SK-N-SH (cell line): ENCODE measurements at regions not wholly inside any gene's neighbourhood (a gene's known extent, or its start where the extent isn't known, plus 50 kb on each side); places are given as distances from the start of the nearest gene placed in this dataset.

Source experiments
- CTCF ChIA-PET: fragments of 300-600, 350-600 bp; formaldehyde crosslinking; extraction: SDS; loops from one replicate; lab custom pipeline; 2021; lab: Yijun Ruan, JAX
- POLR2A ChIA-PET: fragments of 350-600 bp; sonication (Branson Sonifier 250); formaldehyde crosslinking; extraction: SDS; loops from one replicate; lab custom pipeline; 2020; ENCODE audit warnings: antibody characterized with exemption, inconsistent platforms; lab: Yijun Ruan, JAX
- DNase-seq: peaks from one replicate; pipeline ENCODE4 v3.0.0; 2012
- H2AFZ ChIP-seq: fragments of 200-600 bp; sonication (generic); 2 replicates; pipeline ENCODE4 v1.8.1; 2016; ENCODE audit warnings: antibody characterized with exemption, mild to moderate bottlenecking, low read depth
- H3F3A ChIP-seq: fragments of 200-600 bp; sonication (generic); replicated peaks from 2 replicates; pipeline ENCODE3; 2016; ENCODE audit warnings: antibody characterized with exemption, mild to moderate bottlenecking; ENCODE audit not compliant: insufficient read depth
- H3K27ac ChIP-seq, 2 experiments: fragments of 200-500 bp in 1 of 2; fragments of 200-600 bp in 1 of 2; sonication (Bioruptor generic) in 1 of 2; sonication (generic), shearing (Covaris generic) in 1 of 2; 2 replicates each; pipeline versions ENCODE4 v1.5.1 to v1.6.1; 2014 to 2016; ENCODE audit warnings: low read depth in 2 of 2, inconsistent platforms in 1 of 2, low read length in 1 of 2, mild to moderate bottlenecking in 1 of 2, mixed read lengths in 1 of 2
- H3K27me3 ChIP-seq: fragments of 200-600 bp; sonication (generic), shearing (Covaris generic); 2 replicates; pipeline ENCODE4 v1.6.1; 2016; ENCODE audit warnings: mixed run types; ENCODE audit not compliant: insufficient read depth
- H3K36me3 ChIP-seq, 2 experiments: fragments of 200-500 bp in 1 of 2; fragments of 200-600 bp in 1 of 2; sonication (Bioruptor generic) in 1 of 2; sonication (generic) in 1 of 2; replicated peaks in 1 of 2; 2 replicates each; pipeline versions ENCODE3 to v1.5.1; 2014 to 2016; ENCODE audit warnings: low read length in 1 of 2, mild to moderate bottlenecking in 1 of 2; ENCODE audit not compliant: insufficient read depth in 2 of 2, control insufficient read depth in 1 of 2
- H3K4me1 ChIP-seq, 2 experiments: fragments of 200-500 bp in 1 of 2; fragments of 200-600 bp in 1 of 2; sonication (Bioruptor generic) in 1 of 2; sonication (generic), shearing (Covaris generic) in 1 of 2; 2 replicates each; pipeline versions ENCODE4 v1.5.1 to v1.6.1; 2014 to 2016; ENCODE audit warnings: low read depth in 1 of 2, low read length in 1 of 2, mixed run types in 1 of 2; ENCODE audit not compliant: insufficient read depth in 2 of 2, control insufficient read depth in 1 of 2
- H3K4me2 ChIP-seq: fragments of 200-600 bp; sonication (generic), shearing (Covaris generic); 2 replicates; pipeline ENCODE4 v1.6.1; 2017; ENCODE audit warnings: mixed run types
- H3K4me3 ChIP-seq, 2 experiments: fragments of 200-500 bp in 1 of 2; fragments of 200-600 bp in 1 of 2; sonication (Bioruptor generic) in 1 of 2; sonication (generic), shearing (Covaris generic) in 1 of 2; 2 replicates each; pipeline versions ENCODE4 v1.5.1 to v1.8.1; 2014 to 2016; ENCODE audit warnings: low read depth in 2 of 2, inconsistent platforms in 1 of 2, low read length in 1 of 2, mild to moderate bottlenecking in 1 of 2, mixed read lengths in 1 of 2, moderate library complexity in 1 of 2
- H3K79me2 ChIP-seq: fragments of 200-600 bp; sonication (generic); 2 replicates; pipeline ENCODE4 v1.8.1; 2017; ENCODE audit warnings: mild to moderate bottlenecking; ENCODE audit not compliant: insufficient read depth
- H3K9ac ChIP-seq: fragments of 200-600 bp; sonication (generic); 2 replicates; pipeline ENCODE4 v1.6.1; 2017; ENCODE audit warnings: mixed run types
- H3K9me2 ChIP-seq: fragments of 200-600 bp; sonication (generic); 2 replicates; pipeline ENCODE4 v1.6.1; 2017; ENCODE audit warnings: mixed run types
- H3K9me3 ChIP-seq: fragments of 200-600 bp; sonication (generic); 2 replicates; pipeline ENCODE4 v1.6.1; 2017; ENCODE audit warnings: mixed run types, mild to moderate bottlenecking, moderate library complexity
- H4K20me1 ChIP-seq: fragments of 200-600 bp; sonication (generic); 2 replicates; pipeline ENCODE4 v1.6.1; 2017; ENCODE audit warnings: mild to moderate bottlenecking, mixed run types; ENCODE audit not compliant: insufficient read depth
- CHD2 ChIP-seq: fragments of 150-350 bp; IDR thresholded peaks from 2 replicates; pipeline ENCODE4 v1.6.1; 2018; ENCODE audit warnings: low read length; ENCODE audit not compliant: partially characterized antibody
- CTCF ChIP-seq: fragments of 200-600 bp; sonication (generic); IDR thresholded peaks from 2 replicates; pipeline ENCODE4 v1.6.1; 2017; ENCODE audit warnings: antibody characterized with exemption, mild to moderate bottlenecking, moderate library complexity
- ELF1 ChIP-seq: IDR thresholded peaks from 2 replicates; pipeline ENCODE4 v1.4.0; 2012
- EP300 ChIP-seq, 2 experiments: IDR thresholded peaks; 2 replicates each; pipeline versions ENCODE4 v1.4.0 to v1.6.1; 2012; ENCODE audit warnings: borderline replicate concordance in 1 of 2, low read depth in 1 of 2, low read length in 1 of 2
- EZH2phosphoT487 ChIP-seq: fragments of 200-600 bp; sonication (generic); IDR thresholded peaks from 2 replicates; pipeline ENCODE4 v1.6.1; 2017; ENCODE audit warnings: low read depth, mixed run types, mild to moderate bottlenecking, antibody characterized with exemption, moderate library complexity, borderline replicate concordance
- FOSL2 ChIP-seq: IDR thresholded peaks from 2 replicates; pipeline ENCODE4 v1.4.0; 2012; ENCODE audit warnings: low read depth, mild to moderate bottlenecking, moderate library complexity, borderline replicate concordance
- FOXJ3 ChIP-seq: sonication (generic); formaldehyde crosslinking; IDR thresholded peaks from 2 replicates; pipeline ENCODE4 v1.5.1; 2020; ENCODE audit warnings: mild to moderate bottlenecking, missing genetic modification reagents
- FOXM1 ChIP-seq: IDR thresholded peaks from 2 replicates; pipeline ENCODE4 v1.4.0; 2012; ENCODE audit warnings: low read depth, mild to moderate bottlenecking
- MXI1 ChIP-seq: IDR thresholded peaks from 2 replicates; pipeline ENCODE4 v1.6.1; 2012; ENCODE audit warnings: mild to moderate bottlenecking, low read depth, low read length, improper control_type of control experiment
- POLR2AphosphoS5 ChIP-seq: IDR thresholded peaks from 2 replicates; pipeline ENCODE4 v1.6.1; 2012; ENCODE audit warnings: low read depth, low read length
- RAD21 ChIP-seq: IDR thresholded peaks from 2 replicates; pipeline ENCODE4 v1.6.1; 2012; ENCODE audit warnings: mild to moderate bottlenecking, low read length
- RCOR1 ChIP-seq: fragments of 150-350 bp; IDR thresholded peaks from 2 replicates; pipeline ENCODE4 v1.6.1; 2017; ENCODE audit warnings: antibody characterized with exemption, low read length
- RFX5 ChIP-seq: IDR thresholded peaks from 2 replicates; pipeline ENCODE4 v1.6.1; 2012; ENCODE audit warnings: mild to moderate bottlenecking, improper control_type of control experiment, low read length
- SMC3 ChIP-seq: IDR thresholded peaks from 2 replicates; pipeline ENCODE4 v1.6.1; 2012; ENCODE audit warnings: low read depth, low read length, improper control_type of control experiment
- TEAD4 ChIP-seq: IDR thresholded peaks from 2 replicates; pipeline ENCODE4 v1.4.0; 2012; ENCODE audit warnings: mild to moderate bottlenecking, borderline replicate concordance; ENCODE audit not compliant: insufficient read depth
- USF1 ChIP-seq: IDR thresholded peaks from 2 replicates; pipeline ENCODE4 v1.4.0; 2012; ENCODE audit warnings: low read depth, borderline replicate concordance
- YY1 ChIP-seq: IDR thresholded peaks from 2 replicates; pipeline ENCODE4 v1.4.0; 2012; ENCODE audit warnings: low read depth, mild to moderate bottlenecking
- WGBS: methylation state at CpG from one replicate; pipeline ENCODE4 v1.1.6; 2017; ENCODE audit warnings: low lambda C conversion rate; 5-methylcytosine and 5-hydroxymethylcytosine counted together
- TF ChIP-seq, protein P1 (sequence below): IDR thresholded peaks from 2 replicates; pipeline ENCODE4; 2012
- TF ChIP-seq, protein P2 (sequence below): IDR thresholded peaks from 2 replicates; pipeline ENCODE4 v1.4.0; 2012; ENCODE audit warnings: low read depth
- TF ChIP-seq, protein P3 (sequence below): IDR thresholded peaks from 2 replicates; pipeline ENCODE4 v1.4.0; 2012; ENCODE audit warnings: low read depth, borderline replicate concordance

DNA sequence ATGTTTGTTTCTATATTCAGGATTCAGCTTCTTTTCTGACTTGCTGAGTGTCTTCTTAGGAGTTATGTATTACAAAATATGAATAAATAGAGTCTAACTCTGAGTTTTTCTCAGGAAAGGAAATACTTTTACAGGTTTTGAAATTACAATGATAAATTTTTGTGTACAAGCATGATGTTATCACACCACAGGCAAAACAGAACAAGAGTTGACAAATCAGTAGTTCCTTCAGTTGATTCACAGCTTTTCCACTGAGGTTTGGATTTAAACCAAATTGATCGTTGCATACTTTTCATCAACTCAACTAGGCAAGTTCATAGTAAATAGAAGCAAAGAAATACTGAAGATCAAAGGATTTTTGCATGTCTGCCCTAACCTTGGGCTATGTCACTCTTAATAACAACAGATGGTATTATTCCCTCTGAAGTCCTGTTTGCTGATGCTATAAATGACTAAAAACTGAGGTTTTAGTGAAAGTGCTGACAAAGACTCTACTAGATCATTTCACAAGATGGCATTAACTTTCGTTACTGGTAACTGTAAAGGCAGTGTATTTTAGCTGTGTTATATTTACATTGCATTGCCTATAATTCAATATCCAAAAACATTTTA, 520.2 kb downstream of the FLRT2 start:
- H3K9me2 ChIP-seq: no peaks in the 10 kb centered on the region
- H3K4me1 ChIP-seq: no peaks in the 10 kb centered on the region
- TF ChIP-seq, protein P1, sequence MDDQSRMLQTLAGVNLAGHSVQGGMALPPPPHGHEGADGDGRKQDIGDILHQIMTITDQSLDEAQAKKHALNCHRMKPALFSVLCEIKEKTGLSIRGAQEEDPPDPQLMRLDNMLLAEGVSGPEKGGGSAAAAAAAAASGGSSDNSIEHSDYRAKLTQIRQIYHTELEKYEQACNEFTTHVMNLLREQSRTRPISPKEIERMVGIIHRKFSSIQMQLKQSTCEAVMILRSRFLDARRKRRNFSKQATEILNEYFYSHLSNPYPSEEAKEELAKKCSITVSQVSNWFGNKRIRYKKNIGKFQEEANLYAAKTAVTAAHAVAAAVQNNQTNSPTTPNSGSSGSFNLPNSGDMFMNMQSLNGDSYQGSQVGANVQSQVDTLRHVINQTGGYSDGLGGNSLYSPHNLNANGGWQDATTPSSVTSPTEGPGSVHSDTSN: no peak
- TF ChIP-seq RFX5 (no peak), SMC3 (no peak), ELF1 (no peak), TEAD4 (no peak), MXI1 (no peak), EP300 (IDR thresholded peaks at IDR 0.05; ENCODE audit: borderline replicate concordance in 1 of 2, low read depth in 1 of 2, low read length in 1 of 2) (no peak), USF1 (no peak), EZH2phosphoT487 (no peak), YY1 (no peak), POLR2AphosphoS5 (no peak), FOXM1 (no peak), FOSL2 (no peak), RAD21 (no peak), FOXJ3 (CRISPR knock-in tag) (no peak), CTCF (no peak), CHD2 (no peak), RCOR1 (no peak)
- TF ChIP-seq, protein P2, sequence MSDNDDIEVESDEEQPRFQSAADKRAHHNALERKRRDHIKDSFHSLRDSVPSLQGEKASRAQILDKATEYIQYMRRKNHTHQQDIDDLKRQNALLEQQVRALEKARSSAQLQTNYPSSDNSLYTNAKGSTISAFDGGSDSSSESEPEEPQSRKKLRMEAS: no peak
- TF ChIP-seq, protein P3, sequence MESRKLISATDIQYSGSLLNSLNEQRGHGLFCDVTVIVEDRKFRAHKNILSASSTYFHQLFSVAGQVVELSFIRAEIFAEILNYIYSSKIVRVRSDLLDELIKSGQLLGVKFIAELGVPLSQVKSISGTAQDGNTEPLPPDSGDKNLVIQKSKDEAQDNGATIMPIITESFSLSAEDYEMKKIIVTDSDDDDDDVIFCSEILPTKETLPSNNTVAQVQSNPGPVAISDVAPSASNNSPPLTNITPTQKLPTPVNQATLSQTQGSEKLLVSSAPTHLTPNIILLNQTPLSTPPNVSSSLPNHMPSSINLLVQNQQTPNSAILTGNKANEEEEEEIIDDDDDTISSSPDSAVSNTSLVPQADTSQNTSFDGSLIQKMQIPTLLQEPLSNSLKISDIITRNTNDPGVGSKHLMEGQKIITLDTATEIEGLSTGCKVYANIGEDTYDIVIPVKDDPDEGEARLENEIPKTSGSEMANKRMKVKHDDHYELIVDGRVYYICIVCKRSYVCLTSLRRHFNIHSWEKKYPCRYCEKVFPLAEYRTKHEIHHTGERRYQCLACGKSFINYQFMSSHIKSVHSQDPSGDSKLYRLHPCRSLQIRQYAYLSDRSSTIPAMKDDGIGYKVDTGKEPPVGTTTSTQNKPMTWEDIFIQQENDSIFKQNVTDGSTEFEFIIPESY: no peak
- TF ChIP-seq, all 33 proteins: peak for 0
- H3K4me3 ChIP-seq: no peak overlapping the region
- no peaks in the 10 kb centered on the region for H3K79me2 ChIP-seq
- no peaks in the 10 kb centered on the region for H3K36me3 ChIP-seq
- POLR2A ChIA-PET: no interaction called here
- no peak overlapping the region for H3K4me2 ChIP-seq
- 0% methylated on average over 2 of the region's 2 CpGs for whole genome bisulfite sequencing
- H3K9me3 ChIP-seq: no peaks in the 10 kb centered on the region
- no peak for DNase-seq
- no peak overlapping the region for H2AFZ ChIP-seq
- no peaks in the 10 kb centered on the region for H3K27me3 ChIP-seq
- no peak overlapping the region for H3K27ac ChIP-seq
- no peak overlapping the region for H3K9ac ChIP-seq
- H3F3A ChIP-seq: no peaks in the 10 kb centered on the region
- CTCF ChIA-PET: interaction anchor here (1.1 to 1.2 kb wide), 2 partner anchors 12 kb away, joined by 3 to 4 read pairs; no protein-coding TSS in a partner anchor
- H4K20me1 ChIP-seq: no peaks in the 10 kb centered on the region
